Tibial nerve (tissue), 4 donors: ENCODE measurements at regions not wholly inside any gene's neighbourhood (a gene's known extent, or its start where the extent isn't known, plus 50 kb on each side); places are given as distances from the start of the nearest gene placed in this dataset.
"Not testable (repeated sequence)": the region's sequence is repeated elsewhere in the genome, so short reads cannot be mapped to it uniquely, and the experiment has no call there.

Experiments
- DNase-seq, 2 donors: peaks; one replicate each; pipeline ENCODE4 v3.0.0-alpha.2; 2019; ENCODE audit warnings: low spot score in 2 of 2
- H3K27ac ChIP-seq, 4 donors: fragments of 200-600 bp; sonication (generic) in 3 of 4; one replicate each; pipeline ENCODE4 v1.5.1; 2017 to 2019; ENCODE audit warnings: mild to moderate bottlenecking in 1 of 4
- H3K27me3 ChIP-seq, 2 donors: fragments of 200-600 bp; sonication (generic) in 1 of 2; one replicate each; pipeline versions ENCODE4 v1.5.1 to v1.6.0; 2017 to 2019
- H3K36me3 ChIP-seq, 3 donors: fragments of 200-600 bp; sonication (generic); one replicate each; pipeline ENCODE4 v1.5.1; 2018 to 2019
- H3K4me1 ChIP-seq, 4 donors: fragments of 200-600 bp; sonication (generic) in 3 of 4; one replicate each; pipeline ENCODE4 v1.5.1; 2017 to 2019
- H3K4me3 ChIP-seq, 4 donors: fragments of 200-600 bp; sonication (generic) in 3 of 4; one replicate each; pipeline ENCODE4 v1.5.1; 2017 to 2019; ENCODE audit warnings: mild to moderate bottlenecking in 1 of 4, moderate library complexity in 1 of 4
- H3K9me3 ChIP-seq, 4 donors: fragments of 200-600 bp; sonication (generic) in 3 of 4; one replicate each; pipeline ENCODE4 v1.5.1; 2017 to 2019
- CTCF ChIP-seq, 5 experiments: fragments of 200-600 bp in 3 of 5; fragments of 450-650 bp in 2 of 5; sonication (generic) in 3 of 5; IDR thresholded peaks; one replicate each; pipeline ENCODE4 v1.5.1; 2016 to 2019; ENCODE audit warnings: antibody characterized with exemption in 5 of 5, mild to moderate bottlenecking in 3 of 5, moderate library complexity in 2 of 5
- EP300 ChIP-seq, 2 donors: sonication (generic); formaldehyde crosslinking; IDR thresholded peaks; one replicate each; pipeline ENCODE4 v1.6.1; 2017; ENCODE audit warnings: antibody characterized with exemption in 2 of 2, mild to moderate bottlenecking in 1 of 2
- POLR2A ChIP-seq, 2 donors: fragments of 450-650 bp; IDR thresholded peaks; one replicate each; pipeline ENCODE4 v1.6.1; 2017; ENCODE audit warnings: antibody characterized with exemption in 2 of 2, mild to moderate bottlenecking in 2 of 2, moderate library complexity in 2 of 2
- WGBS, 2 donors: methylation state at CpG; one replicate each; pipeline ENCODE4 v1.1.5; 2018; 5-methylcytosine and 5-hydroxymethylcytosine counted together

DNA sequence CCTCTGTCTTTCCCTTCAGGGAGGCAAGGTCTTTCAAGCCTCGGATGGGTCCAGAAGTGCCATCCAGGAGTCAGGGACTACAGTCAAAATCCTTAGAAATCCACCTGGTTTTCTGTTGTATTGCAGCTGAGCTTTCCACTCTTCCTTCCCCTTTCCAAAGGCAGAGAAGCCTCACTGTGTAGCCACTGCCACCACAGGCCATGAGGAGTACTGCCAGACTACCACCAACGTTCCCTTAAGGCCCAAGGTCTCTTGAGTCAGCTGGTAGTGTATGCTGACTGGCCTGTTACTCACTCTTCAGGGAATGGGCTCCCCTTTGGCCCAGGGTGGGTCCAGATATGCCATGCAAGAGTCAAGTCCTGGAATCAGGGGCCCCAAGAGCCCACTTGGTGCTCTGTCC, 1454.1 kb downstream of the PCDH19 start:
- no peak overlapping the region for H3K4me3 ChIP-seq
- no peaks in the 10 kb centered on the region for H3K36me3 ChIP-seq
- no peak overlapping the region for H3K27ac ChIP-seq
- 40 to 54% methylated on average over 1 to 2 of the region's 2 CpGs for WGBS, 2 donors
- DNase-seq = no peak
- H3K27me3 ChIP-seq = no peaks in the 10 kb centered on the region
- no peaks in the 10 kb centered on the region for H3K4me1 ChIP-seq
- TF ChIP-seq POLR2A (IDR thresholded peaks at IDR 0.05) = no peak
- TF ChIP-seq EP300 (IDR thresholded peaks at IDR 0.05) = no peak
- TF ChIP-seq CTCF (IDR thresholded peaks at IDR 0.05) = no peak
- no peaks in the 10 kb centered on the region for H3K9me3 ChIP-seq

GRCh38 chrX:98939456-98939855, 1470.6 kb downstream of the PCDH19 start:
- H3K27ac ChIP-seq = no peak overlapping the region
- DNase-seq = no peak
- TF ChIP-seq POLR2A (IDR thresholded peaks at IDR 0.05) (no peak), CTCF (IDR thresholded peaks at IDR 0.05) (no peak), EP300 (IDR thresholded peaks at IDR 0.05) (no peak)
- H3K4me3 ChIP-seq = no peak overlapping the region
- no peaks in the 10 kb centered on the region for H3K4me1 ChIP-seq
- no peaks in the 10 kb centered on the region for H3K36me3 ChIP-seq
- 29 to 41% methylated on average over 3 of the region's 3 CpGs for WGBS, 2 donors
- H3K9me3 ChIP-seq = no peaks in the 10 kb centered on the region
- H3K27me3 ChIP-seq = no peaks in the 10 kb centered on the region

DNA sequence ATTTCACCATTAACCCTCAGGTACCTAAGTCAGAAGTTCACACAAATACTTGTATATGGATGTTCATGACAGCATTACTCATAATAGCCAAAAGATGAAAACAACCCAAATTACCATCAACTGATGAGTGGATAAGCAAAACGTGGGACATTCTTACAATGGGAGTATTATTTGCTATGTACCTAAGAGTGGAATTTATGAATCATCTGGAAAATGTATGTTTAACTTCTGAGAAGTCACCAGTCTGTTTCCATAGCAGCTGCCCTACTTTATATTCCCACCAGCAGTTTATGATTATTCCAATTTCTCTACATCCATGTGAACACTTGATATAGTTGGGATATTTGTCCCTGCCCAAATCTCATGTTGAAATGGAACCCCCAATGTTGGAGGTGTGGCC, 1478.9 kb downstream of the PCDH19 start:
- Histone ChIP-seq H3K4me3 (no peak overlapping the region), H3K9me3 (peaks cover 0 to under 1% (median 0%) of the 10 kb centered on the region in 4 donors), H3K27me3 (no peaks in the 10 kb centered on the region), H3K36me3 (no peaks in the 10 kb centered on the region), H3K27ac (no peak overlapping the region), H3K4me1 (no peaks in the 10 kb centered on the region)
- WGBS, 2 donors = 17 to 21% methylated on average over 1 of the region's 1 CpG
- TF ChIP-seq POLR2A (IDR thresholded peaks at IDR 0.05) = no peak
- DNase-seq = no peak

GRCh38 chrX:98924511-98924910, 1485.6 kb downstream of the PCDH19 start:
- TF ChIP-seq POLR2A (IDR thresholded peaks at IDR 0.05) (no peak), CTCF (IDR thresholded peaks at IDR 0.05) (no peak), EP300 (IDR thresholded peaks at IDR 0.05) (no peak)
- 31 to 51% methylated on average over 3 of the region's 3 CpGs for WGBS, 2 donors
- Histone ChIP-seq H3K4me3 (no peak overlapping the region), H3K27ac (no peak overlapping the region), H3K9me3 (peaks cover 0 to 5% (median 0%) of the 10 kb centered on the region in 4 donors), H3K27me3 (no peaks in the 10 kb centered on the region), H3K4me1 (no peaks in the 10 kb centered on the region), H3K36me3 (no peaks in the 10 kb centered on the region)
- DNase-seq = no peak

GRCh38 chrX:98897191-98897590, 1512.9 kb downstream of the PCDH19 start:
- H3K9me3 ChIP-seq = no peaks in the 10 kb centered on the region
- H3K4me3 ChIP-seq = no peak overlapping the region
- no peak overlapping the region for H3K27ac ChIP-seq
- no peaks in the 10 kb centered on the region for H3K27me3 ChIP-seq
- H3K36me3 ChIP-seq = no peaks in the 10 kb centered on the region
- no peaks in the 10 kb centered on the region for H3K4me1 ChIP-seq
- DNase-seq = no peak
- 79 to 96% methylated on average over 1 of the region's 1 CpG for WGBS, 2 donors
- TF ChIP-seq CTCF (IDR thresholded peaks at IDR 0.05) (no peak), POLR2A (IDR thresholded peaks at IDR 0.05) (no peak), EP300 (IDR thresholded peaks at IDR 0.05) (no peak)

- H3K36me3 ChIP-seq, H3K4me1 ChIP-seq, H3K27ac ChIP-seq, H3K4me3 ChIP-seq, H3K9me3 ChIP-seq, DNase-seq, H3K27me3 ChIP-seq: not testable (repeated sequence)
- 25 to 28% methylated on average over 6 of the region's 6 CpGs for WGBS, 2 donors
Measured at GRCh38 chrX:98850639-98851038, 1559.4 kb downstream of the PCDH19 start.
